ENCODE measurements at regions not wholly inside any gene's neighbourhood (a gene's known extent, or its start where the extent isn't known, plus 50 kb on each side); places are given as distances from the start of the nearest gene placed in this dataset.

DNA sequence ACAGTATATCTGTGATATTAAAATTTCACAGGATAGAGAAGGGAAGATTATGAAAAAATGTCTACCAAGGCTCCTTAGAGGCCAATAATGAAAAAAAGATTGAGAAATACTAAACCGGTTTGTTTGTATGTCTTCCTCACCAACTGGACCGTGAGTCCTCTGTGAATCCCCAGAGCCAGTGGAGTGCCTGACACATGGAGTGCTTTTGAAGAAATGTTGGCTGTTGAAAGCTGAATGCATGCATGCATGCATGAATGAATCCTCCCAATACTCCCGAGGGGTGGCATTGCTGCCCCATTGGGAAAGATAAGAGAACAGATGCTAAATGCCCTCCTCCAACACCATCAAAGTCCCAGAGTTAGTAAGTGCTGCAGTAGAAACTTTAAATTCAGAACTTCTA lies 152.7 kb upstream of the SERP2 start:
- Histone ChIP-seq H3K36me3 (ENCODE audit: insufficient read depth, low read length) (no peaks in the 10 kb centered on the region), H3K4me2 (ENCODE audit: low read length) (no peak overlapping the region), H3K79me2 (ENCODE audit: insufficient read depth, low read depth, low read length) (no peaks in the 10 kb centered on the region), H3K4me1 (ENCODE audit: insufficient read depth, low read length, poor library complexity, severe bottlenecking) (no peaks in the 10 kb centered on the region), H3K9me2 (ENCODE audit: insufficient read depth, low read length) (no peaks in the 10 kb centered on the region), H3K9me3 (ENCODE audit: low read length) (no peaks in the 10 kb centered on the region), H2AFZ (ENCODE audit: low read length) (no peak overlapping the region), H4K20me1 (ENCODE audit: insufficient read depth, low read length) (no peaks in the 10 kb centered on the region), H3K27ac (ENCODE audit: low read depth, low read length, poor library complexity, severe bottlenecking) (no peak overlapping the region), H3K4me3 (ENCODE audit: low read depth, low read length, poor library complexity, severe bottlenecking) (no peak overlapping the region)
- no peak for DNase-seq (ENCODE audit: low spot score)
- TF ChIP-seq, protein P1, sequence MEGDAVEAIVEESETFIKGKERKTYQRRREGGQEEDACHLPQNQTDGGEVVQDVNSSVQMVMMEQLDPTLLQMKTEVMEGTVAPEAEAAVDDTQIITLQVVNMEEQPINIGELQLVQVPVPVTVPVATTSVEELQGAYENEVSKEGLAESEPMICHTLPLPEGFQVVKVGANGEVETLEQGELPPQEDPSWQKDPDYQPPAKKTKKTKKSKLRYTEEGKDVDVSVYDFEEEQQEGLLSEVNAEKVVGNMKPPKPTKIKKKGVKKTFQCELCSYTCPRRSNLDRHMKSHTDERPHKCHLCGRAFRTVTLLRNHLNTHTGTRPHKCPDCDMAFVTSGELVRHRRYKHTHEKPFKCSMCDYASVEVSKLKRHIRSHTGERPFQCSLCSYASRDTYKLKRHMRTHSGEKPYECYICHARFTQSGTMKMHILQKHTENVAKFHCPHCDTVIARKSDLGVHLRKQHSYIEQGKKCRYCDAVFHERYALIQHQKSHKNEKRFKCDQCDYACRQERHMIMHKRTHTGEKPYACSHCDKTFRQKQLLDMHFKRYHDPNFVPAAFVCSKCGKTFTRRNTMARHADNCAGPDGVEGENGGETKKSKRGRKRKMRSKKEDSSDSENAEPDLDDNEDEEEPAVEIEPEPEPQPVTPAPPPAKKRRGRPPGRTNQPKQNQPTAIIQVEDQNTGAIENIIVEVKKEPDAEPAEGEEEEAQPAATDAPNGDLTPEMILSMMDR (conservative IDR thresholded peaks at IDR 0.05; ENCODE audit: low read length), result no peak
- no peak for TF ChIP-seq EZH2phosphoT487 (IDR thresholded peaks at IDR 0.05; ENCODE audit: borderline replicate concordance, low read depth, low read length)
- intact Hi-C loops (cut with micrococcal nuclease; ENCODE audit: unreplicated experiment), result no loop called here
- no TSS peak for BruUV-seq (replicated peaks)
- POLR2A ChIA-PET, result no interaction called here
- CTCF ChIA-PET (ENCODE audit: unreplicated experiment), result no interaction called here

DNA sequence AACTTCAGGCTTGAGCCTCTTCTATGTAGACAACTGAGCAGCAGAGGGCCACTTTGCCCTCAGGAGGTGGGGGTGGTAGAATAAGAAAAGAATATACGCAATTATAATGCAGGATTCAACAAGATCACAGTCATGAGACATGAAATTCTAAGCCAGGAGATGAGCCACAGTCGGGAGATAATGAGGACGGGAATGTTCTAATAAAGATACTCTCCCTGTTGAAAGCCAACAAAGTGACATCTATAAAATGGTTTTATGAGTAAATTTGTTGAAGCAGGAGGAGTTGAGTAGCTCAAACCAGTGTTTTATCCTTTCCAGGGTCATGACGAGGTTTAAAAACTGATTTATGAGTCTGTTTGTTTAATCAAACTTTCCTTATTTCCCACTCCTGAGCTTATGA lies 152.0 kb upstream of the SERP2 start:
- Histone ChIP-seq H3K9me2 (ENCODE audit: insufficient read depth, low read length) (no peaks in the 10 kb centered on the region), H3K4me2 (ENCODE audit: low read length) (no peak overlapping the region), H3K4me1 (ENCODE audit: insufficient read depth, low read length, poor library complexity, severe bottlenecking) (no peaks in the 10 kb centered on the region), H3K9me3 (ENCODE audit: low read length) (no peaks in the 10 kb centered on the region), H2AFZ (ENCODE audit: low read length) (no peak overlapping the region), H3K4me3 (ENCODE audit: low read depth, low read length, poor library complexity, severe bottlenecking) (no peak overlapping the region), H3K79me2 (ENCODE audit: insufficient read depth, low read depth, low read length) (no peaks in the 10 kb centered on the region), H3K27ac (ENCODE audit: low read depth, low read length, poor library complexity, severe bottlenecking) (no peak overlapping the region), H4K20me1 (ENCODE audit: insufficient read depth, low read length) (no peaks in the 10 kb centered on the region), H3K36me3 (ENCODE audit: insufficient read depth, low read length) (no peaks in the 10 kb centered on the region)
- ChIA-PET CTCF (ENCODE audit: unreplicated experiment) (no interaction called here), POLR2A (no interaction called here)
- no TSS peak for BruUV-seq (replicated peaks)
- TF ChIP-seq EZH2phosphoT487 (IDR thresholded peaks at IDR 0.05; ENCODE audit: borderline replicate concordance, low read depth, low read length), result no peak
- TF ChIP-seq, protein P1 (conservative IDR thresholded peaks at IDR 0.05; ENCODE audit: low read length), result no peak
- no peak for DNase-seq (ENCODE audit: low spot score)
- intact Hi-C loops (cut with micrococcal nuclease; ENCODE audit: unreplicated experiment), result no loop called here

DNA sequence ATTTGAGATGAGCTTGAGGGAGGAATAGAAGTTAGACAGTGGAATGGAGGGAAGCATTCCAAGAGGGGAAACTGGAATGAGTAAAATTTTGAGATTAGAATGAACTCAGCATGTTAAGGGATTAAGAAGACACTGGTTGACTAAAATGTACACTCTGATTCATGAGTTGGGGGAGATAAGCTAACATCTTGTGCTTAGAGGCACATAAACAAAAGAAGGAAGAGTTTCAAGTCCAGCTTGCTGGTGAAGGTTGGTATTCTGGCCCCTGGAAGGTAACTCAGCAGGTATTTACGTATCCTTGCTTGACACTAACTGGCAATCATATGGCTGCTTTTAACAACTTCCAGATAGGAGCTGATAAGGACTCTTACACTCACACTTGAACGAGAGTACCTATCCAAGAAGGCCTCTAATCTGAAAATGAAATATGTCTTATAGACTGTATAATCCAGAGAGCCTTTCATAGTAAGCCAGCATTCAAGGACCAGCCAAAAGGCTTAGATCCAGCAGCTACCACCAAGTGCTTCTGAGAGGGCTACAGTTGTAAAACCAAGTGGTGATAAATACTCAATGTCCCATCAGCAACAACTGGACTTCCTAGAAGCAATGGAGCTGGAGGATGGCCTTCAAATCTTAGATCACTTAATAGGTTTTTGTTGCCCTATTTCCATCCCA lies 149.7 kb upstream of the SERP2 start:
- CTCF ChIA-PET (ENCODE audit: unreplicated experiment), result no interaction called here
- intact Hi-C loops (cut with micrococcal nuclease; ENCODE audit: unreplicated experiment), result no loop called here
- H3K9me3 ChIP-seq (ENCODE audit: low read length), result no peaks in the 10 kb centered on the region
- no peaks in the 10 kb centered on the region for H3K9me2 ChIP-seq (ENCODE audit: insufficient read depth, low read length)
- no peaks in the 10 kb centered on the region for H3K4me1 ChIP-seq (ENCODE audit: insufficient read depth, low read length, poor library complexity, severe bottlenecking)
- H3K4me3 ChIP-seq (ENCODE audit: low read depth, low read length, poor library complexity, severe bottlenecking), result no peak overlapping the region
- no TSS peak for BruUV-seq (replicated peaks)
- no peak for DNase-seq (ENCODE audit: low spot score)
- H3K4me2 ChIP-seq (ENCODE audit: low read length), result no peak overlapping the region
- H3K27ac ChIP-seq (ENCODE audit: low read depth, low read length, poor library complexity, severe bottlenecking), result no peak overlapping the region
- POLR2A ChIA-PET, result no interaction called here
- H2AFZ ChIP-seq (ENCODE audit: low read length), result no peak overlapping the region
- H4K20me1 ChIP-seq (ENCODE audit: insufficient read depth, low read length), result no peaks in the 10 kb centered on the region
- H3K79me2 ChIP-seq (ENCODE audit: insufficient read depth, low read depth, low read length), result no peaks in the 10 kb centered on the region
- TF ChIP-seq, protein P1 (conservative IDR thresholded peaks at IDR 0.05; ENCODE audit: low read length), result no peak
- TF ChIP-seq EZH2phosphoT487 (IDR thresholded peaks at IDR 0.05; ENCODE audit: borderline replicate concordance, low read depth, low read length), result no peak
- H3K36me3 ChIP-seq (ENCODE audit: insufficient read depth, low read length), result no peaks in the 10 kb centered on the region

Data from OCI-LY7 (cell line).